Frontal cortex (tissue), 3 donors: ENCODE measurements at regions not wholly inside any gene's neighbourhood (a gene's known extent, or its start where the extent isn't known, plus 50 kb on each side); places are given as distances from the start of the nearest gene placed in this dataset.

Source experiments
- DNase-seq, 2 donors: peaks; one replicate each; pipeline ENCODE4 v3.0.0; 2012; ENCODE audit warnings: low spot score in 2 of 2
- FAIRE-seq: peaks from 2 replicates; lab custom pipeline; 2012; peaks lifted over from hg19 to GRCh38; lab: Jason Lieb, UNC
- donor health status: control.
- donor health status: control.
- donor health status: control.

DNA sequence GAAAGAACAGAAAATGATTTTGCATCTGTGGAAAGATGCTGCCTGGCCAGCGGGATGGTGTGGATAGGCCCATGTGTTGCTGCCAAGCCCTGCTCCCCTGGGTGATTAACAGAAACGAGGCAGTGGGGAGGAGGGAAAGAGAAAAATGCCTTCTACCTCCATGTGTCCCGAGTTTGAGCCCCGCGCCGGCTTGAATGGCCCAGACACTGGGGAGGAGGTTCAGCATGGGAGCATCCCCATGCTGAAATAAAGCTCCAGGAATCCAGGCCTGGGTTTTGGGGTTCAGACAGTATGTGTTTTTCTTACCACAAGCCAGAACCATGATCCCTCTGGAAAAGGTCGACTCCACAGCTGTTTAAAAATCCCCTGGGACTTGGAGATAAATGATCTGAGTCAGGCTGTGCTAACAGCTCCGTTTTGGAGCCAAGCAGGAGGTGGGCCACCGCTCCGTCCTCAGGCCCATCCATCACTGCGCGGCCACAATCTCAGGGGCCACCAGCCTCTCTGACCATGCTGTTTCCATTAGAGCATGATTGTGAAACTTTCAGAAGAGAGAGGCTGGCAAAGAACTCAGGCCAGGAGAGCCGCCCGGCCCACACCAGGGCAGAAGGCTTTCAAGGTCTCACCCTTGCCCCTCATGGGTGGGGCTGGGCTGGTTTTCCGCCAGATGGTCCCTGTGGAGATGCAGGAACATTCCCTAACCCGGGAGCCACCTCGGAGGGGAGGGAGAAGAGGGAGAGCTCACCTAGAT lies 299.7 kb downstream of the ZEB1 start:
- DNase-seq: no peak
- FAIRE-seq: no peak

DNA sequence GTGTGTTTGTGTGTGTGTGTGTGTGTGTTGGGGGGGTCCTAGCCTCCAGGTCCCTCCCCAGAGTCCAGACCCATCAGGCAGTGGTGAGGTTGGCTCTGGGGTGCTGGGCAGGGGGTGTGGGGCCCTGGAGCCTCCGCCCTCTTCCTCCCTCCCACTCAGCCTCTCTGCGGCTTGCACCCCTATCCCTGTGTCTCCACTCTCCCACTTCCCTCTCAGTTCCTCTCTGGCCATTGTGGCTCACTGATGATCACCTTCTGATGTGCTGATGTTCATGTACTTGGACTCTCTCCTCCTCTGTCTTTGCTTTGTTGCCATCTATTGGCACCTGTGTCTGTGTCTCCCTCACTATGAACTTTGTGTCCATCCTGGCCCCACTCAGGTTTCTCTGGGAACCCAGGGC lies 298.7 kb downstream of the ZEB1 start:
- FAIRE-seq: no peak
- no peak for DNase-seq

DNA sequence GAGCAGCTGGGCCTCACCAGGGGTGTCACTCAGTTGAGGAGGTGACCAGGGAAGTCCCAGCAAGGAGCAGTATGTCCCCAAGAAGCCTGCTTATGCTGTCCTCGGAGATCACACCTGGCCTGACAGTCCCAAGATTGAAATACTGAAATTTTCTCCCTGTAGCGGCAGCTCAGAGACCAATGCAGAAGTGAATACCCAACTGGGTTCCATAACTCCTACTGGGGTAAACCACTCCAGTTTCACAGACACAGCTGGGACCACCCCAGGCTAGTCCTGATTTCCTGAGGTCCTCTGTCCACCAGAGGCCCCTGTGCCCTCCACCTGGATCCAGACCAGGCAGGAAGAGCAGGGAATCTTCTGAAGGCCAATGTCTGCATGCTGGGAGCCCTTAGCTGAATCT lies 298.1 kb downstream of the ZEB1 start:
- DNase-seq: no peak
- FAIRE-seq: no peak

DNA sequence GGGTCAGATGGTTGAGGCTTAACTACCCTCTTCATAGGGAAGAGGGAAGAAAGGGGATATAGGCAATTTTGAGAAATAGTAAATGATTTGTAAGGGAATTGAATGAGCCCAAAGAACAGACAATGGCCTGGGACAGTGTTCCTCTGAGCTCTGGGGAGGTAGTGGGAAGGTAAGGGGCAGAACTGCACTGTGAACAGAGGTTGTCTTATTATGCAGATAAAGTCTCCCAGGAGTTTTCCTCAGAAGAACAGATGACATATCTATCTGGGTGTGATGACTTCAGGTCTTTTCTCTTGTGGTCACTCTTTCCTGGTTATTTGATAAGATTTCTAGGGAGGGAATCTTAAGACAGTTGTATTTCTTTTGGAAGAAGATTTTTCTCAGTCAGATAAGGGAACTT lies 296.1 kb downstream of the ZEB1 start:
- FAIRE-seq (no peak), DNase-seq (no peak)

DNA sequence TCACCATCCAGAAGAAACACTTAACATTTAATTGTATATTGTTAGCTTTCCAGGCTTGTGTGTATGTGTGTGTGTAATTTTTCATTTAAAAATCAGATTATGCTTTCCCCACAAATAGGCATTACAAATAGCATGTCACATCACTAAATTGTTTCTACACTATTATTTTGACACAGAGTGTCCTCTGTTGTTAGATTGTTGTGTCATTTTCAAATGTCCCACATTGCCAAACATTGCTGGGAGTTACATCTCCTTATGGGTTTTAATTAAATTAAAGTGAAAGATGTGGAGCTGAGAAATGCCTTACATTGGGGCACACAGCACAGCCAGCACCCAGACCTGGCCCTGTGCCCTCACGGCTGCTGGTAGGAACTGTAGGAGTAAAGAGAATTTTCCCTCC lies 295.6 kb downstream of the ZEB1 start:
- FAIRE-seq (no peak), DNase-seq (no peak)

DNA sequence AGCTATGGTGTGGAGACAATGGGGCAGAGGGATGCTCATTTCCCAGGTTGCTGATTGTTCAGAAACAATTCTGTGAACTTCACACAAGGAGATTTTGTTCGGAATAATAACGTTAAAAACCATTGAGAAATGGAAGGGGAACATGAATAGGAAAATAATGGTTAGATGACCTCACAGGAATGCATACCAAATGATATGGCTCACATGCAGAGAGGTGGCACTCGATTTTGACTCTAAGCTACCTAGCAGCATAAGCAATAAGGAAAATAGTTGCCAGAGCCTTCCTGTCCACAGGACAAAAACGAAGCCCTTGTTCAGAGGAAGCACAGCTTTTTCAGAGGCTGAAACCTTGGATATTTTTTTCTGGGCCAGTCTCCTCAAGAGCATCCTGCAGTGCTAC lies 293.1 kb downstream of the ZEB1 start:
- no peak for FAIRE-seq
- no peak for DNase-seq

DNA sequence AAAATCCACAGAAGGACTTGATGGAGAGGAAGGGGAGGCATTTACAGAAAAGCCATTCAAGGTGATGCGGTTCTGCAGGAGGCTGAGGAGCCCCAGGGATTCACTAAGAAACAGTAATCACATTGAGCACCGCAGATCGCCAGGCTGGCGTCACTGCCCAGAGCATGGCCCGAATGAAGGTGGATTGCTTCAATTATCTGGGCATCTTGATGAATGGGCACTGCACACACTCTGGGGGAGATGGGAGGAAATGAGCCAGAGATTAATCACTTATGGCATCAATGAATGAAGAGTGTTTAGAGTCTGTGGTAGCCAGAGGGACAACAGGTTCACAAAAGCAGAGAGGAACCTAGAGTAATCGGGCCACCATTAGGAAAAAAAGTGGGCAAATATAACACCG lies 292.1 kb downstream of the ZEB1 start:
- FAIRE-seq: no peak
- no peak for DNase-seq

DNA sequence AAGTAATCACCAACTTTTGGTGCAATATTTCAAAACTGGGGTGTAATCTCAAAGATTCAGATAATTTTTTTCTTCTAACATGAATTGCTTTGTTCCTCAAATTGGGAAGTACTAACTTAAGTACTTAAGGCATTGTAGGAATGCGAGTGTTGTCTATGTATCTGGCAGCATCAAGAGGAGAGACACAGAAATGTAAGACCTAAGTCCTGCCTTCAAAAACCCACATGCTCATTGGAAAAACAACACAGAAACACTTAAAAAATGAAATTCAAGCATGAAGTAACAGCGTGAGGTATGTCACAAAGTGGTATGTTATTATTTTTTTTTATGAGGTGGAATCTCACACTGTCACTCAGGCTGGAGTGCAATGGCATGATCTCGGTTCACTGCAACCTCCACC lies 288.5 kb downstream of the ZEB1 start:
- DNase-seq: no peak
- FAIRE-seq: no peak

DNA sequence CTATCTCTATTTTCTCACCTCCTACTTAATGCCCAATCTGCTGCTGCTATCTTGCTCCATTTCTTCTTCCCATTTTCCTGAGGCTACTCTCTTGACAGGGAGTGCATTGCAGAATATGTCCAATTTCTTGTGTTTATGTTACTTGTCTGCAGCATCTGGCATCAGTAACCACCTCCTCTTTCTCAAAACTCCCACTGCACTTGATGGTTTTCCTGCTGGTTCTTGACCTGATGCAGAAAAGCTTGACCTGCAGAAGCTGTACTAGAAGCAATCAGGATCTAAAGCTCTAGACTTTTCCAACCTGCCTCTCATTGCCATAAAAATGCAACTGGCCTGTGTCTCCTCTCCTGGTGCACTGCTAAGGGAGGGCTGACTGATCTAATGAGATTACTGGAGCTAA lies 287.8 kb downstream of the ZEB1 start:
- DNase-seq: no peak
- FAIRE-seq: no peak

DNA sequence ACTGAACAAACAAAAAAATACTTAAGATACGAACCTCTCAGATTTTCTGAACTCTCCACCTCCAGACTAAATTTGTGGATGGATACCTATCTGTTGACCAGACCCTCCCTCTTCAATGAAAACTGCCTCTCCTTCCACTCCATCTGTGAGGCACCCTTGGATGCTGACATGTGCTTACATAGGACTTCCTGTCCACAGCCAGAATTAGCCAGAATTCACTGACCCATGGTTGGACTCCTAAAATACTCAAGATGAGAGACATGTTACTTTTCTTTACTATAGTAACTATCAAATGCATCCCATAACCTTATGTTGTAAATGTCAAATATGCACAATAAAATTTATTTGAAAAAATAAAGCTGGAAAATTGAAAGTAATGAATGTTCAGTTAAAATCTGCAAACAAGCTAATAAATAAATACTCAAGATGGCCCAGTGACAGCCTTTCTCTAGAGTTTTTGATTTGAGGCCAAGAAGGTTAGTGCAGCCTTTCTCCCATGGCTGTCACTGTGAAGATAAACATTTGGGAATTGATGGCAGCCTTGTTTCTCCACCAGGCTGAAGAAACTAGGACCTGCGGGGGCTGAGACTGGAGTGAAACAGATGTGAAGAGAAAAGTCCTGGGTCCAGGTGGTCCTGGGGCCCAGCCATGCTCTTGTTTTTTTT lies 287.0 kb downstream of the ZEB1 start:
- FAIRE-seq (no peak), DNase-seq (no peak)

DNA sequence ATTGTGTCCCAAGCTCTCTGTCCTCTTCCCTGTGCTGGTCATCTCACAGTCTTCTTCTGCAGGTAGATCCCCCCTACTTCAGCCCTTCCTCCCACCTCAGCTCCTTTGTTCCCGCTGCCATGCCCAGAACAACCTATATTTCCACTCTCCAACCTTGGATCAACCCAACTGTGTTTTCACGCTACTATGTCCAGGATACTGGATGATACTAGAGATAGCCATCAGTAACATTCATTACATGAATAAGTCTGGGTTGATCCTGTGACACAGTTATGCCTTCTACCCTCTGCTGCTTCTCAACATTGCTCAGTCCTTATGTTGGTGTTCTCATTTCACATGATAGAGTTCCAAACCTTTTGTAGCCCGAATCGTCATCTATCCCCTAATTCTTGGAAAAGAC lies 286.4 kb downstream of the ZEB1 start:
- no peak for FAIRE-seq
- no peak for DNase-seq

DNA sequence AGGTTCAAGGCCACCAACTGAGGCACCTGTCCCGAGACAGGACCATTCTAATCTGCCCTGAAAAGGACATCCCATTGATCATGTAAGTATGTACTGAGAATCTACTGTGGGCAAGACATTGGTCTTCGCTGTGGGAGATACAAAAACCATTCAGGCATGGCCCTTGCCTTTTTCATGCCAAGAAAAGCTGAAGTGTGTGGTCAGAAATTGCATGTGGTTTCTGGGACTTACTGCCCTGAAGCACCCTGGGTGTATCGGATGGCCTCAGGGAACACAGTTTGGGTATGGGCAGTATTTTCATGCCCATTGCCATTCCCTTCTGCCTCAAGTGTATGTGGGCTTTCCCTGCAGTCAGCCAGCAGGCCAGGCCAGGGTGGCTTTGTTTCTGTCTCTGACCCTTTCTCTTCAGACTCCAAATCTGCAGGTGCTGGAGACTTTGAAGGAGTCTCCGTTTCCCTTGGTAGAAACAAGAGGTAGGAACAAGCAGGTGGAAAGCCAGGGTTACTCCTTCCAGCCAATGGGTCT lies 285.7 kb downstream of the ZEB1 start:
- no peak for FAIRE-seq
- no peak for DNase-seq

DNA sequence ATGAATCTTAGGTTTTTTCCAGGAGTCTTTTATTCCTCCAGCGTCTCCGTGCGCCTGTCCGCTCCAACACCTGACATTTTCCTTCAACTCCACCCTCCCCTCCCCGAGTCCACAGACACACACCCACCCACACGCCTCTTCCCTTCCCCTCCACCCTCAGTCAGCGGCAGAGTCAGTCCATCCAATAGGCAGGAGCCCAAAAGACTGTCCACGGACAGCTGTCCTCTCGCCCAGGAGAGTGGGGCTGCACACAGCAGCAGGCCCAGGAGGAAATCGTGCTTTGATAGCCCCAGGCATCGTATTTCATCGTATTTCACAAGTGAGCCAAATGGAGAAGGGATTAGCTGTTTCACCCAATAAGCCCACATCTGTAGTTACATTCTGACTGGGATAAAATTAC lies 285.1 kb downstream of the ZEB1 start:
- DNase-seq (no peak), FAIRE-seq (no peak)

DNA sequence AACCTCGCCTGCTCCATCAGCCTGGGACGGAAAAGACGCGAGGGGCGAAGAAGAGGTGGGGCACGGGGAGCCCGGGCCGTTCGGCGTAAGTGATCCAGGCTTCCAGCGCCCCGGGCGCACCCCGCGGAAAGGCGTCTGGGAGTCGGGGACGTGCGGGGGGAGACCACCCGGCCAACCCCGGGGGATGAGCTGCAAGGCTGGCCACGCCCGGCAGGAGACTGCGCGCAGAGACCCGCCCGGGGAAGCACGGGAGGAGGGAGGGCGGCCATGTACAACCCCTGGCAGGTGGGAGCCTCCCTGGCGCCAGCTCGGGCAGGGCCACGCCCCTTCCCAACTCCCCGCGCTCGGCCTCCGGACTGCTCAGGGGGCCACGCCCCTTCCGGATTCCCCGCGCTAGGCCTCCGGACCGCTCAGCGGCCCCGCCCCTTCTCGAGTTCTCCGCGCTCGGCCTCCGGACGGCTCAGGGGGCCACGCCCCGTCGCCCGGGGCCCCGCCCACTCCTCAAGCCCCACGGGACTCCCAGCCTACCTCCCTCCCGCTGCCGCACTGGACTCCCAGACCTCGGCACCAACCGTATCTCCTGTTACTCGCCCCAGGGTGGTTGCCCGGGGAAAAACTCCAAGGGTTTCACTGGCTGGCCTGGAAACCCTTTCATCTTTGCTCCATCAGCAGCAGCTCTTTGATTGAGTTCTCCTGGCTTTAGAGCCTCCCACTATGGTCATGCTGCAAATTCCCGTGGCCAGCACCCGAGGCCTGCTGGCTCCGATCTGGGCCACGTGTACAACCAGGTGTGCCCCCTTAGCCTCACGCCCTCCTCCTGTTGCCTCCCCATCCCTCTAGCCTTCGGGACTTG lies 284.4 kb downstream of the ZEB1 start:
- DNase-seq (peak; percentile 83 to 95), FAIRE-seq (no peak)

DNA sequence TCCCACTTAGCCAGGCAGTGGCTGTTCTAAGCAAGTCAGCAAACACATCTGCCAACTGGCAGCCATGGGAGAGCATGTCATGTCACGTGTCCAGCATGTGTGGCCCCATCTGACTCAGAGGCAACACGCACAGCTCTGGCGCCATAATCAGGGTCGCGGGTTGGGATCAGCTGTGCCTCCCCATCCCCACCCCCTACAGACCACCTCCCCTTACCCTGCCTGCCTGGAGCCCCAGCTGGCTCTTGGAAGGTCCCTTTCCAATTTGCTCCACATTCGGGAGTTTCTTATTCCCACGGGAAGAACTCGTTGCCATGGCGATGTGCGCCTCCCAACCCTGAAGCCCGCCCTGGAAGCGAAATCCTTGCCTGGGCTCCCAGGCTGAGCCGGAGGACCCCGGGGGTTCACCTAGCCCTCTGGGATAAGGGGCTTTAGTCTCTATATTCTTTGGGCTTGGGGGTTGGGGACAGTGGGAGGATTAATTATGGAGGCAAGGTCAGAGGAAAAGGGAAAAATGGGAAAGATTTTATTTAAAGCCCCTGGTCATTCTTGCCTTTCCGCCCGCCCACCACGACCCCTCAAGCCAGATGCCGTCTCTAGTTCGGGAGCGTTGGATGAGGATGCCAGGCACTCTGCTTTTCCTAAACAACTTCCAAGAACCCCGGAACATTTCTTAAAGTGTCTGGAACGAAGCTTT lies 283.7 kb downstream of the ZEB1 start:
- FAIRE-seq (no peak), DNase-seq (peak; percentile 61 to 73)

DNA sequence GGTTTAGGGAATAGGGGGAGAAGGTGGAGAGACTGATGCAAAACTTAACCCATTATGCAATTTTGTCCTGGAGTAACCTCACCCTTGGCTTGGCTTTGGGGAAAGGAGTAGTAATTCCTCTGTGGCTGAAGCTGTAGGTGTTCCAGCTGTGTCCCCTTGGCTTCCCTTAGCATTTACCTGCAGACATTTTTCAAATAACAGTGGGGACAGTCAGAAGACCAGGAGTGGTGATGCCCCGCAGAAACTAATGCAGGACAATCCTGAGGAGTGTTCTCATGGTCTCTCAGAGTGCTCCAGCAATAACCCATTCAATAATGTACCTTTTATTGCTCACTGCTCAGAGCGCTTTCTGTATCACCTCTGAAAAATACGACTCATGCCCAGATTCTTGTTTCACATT lies 282.1 kb downstream of the ZEB1 start:
- FAIRE-seq: no peak
- DNase-seq: no peak

DNA sequence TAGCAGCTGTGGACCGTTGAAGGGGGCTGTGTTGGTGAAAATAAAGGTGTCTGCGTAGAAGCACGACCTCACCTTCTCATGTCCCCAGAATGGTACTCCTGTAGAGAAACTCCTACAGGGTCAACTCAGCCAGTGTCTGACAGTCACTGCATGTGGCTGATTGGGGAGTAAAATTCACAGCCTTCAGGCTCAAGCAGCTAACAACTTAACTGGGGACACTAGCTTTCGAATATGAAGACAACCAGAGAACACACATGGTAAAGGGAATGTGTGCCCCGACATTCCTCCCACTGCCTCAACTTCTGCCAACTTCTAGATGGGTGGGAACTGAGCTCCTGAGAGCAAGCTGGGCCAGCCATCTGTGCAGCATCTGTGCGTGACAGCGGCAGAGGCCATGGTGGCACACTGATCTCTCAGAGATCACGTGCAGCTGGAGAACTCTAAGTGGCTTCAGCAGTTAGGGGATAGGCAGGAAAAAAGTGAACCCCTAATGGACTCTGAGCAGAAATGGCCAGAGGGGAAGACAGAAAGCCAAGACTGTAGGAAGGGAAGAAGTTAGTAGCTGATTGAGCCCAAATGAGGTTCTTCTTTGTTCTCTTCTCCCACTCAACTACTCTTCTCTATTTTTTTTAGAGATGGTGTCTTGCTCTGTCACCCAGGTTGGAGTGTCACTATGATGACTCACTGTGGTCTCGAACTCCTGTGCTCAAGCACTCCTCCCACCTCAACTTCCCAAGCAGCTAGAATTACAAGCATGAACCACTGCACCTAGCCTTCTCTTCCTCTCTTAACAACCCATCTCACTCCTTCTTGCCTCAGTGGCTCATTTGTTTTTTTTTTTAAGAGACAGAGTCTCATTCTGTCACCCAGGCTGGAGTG lies 280.8 kb downstream of the ZEB1 start:
- no peak for FAIRE-seq

DNA sequence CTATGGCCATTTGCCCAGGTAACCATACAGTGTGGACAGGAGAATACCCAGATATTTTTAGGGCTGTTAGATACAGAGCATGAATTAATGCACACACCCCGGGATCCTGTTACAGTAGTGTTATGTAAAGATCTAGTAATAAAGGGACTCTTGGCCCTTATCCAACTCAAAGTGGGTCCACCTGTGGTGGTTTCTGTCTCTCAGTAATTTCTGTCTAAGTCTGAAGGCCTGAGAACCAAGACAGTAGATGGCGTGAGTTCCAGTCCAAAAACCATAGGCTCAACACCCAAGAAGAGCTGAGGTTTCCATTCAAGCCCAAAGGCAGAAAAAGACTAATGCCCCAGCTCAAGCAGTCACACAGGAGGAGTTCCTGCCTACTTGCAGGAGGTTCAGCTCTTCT lies 277.7 kb downstream of the ZEB1 start:
- DNase-seq (no peak), FAIRE-seq (no peak)

More for the DNA sequence above, 280.8 kb downstream of the ZEB1 start:
- DNase-seq: no peak

DNA sequence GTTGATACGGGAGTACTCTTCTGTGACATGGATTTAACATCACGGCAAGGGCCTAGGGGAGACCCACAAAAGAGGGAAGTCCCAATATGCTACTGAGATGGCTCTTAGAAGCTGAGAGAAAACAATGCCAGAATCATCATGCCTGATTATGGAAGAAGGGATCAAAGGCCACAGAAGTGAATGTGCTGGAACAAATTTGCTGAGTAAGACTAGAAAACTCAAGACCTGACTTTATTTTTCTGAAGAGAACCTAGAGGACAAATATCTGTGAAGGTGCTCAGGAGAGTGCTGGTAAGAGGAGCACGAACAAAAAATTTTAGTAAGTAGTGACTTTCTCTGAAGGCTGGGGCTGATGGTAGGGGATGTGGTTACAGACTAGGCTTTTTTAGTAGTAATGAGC lies 277.0 kb downstream of the ZEB1 start:
- no peak for DNase-seq
- FAIRE-seq: no peak
